ENCODE measurements at regions not wholly inside any gene's neighbourhood (a gene's known extent, or its start where the extent isn't known, plus 50 kb on each side); places are given as distances from the start of the nearest gene placed in this dataset.

DNA sequence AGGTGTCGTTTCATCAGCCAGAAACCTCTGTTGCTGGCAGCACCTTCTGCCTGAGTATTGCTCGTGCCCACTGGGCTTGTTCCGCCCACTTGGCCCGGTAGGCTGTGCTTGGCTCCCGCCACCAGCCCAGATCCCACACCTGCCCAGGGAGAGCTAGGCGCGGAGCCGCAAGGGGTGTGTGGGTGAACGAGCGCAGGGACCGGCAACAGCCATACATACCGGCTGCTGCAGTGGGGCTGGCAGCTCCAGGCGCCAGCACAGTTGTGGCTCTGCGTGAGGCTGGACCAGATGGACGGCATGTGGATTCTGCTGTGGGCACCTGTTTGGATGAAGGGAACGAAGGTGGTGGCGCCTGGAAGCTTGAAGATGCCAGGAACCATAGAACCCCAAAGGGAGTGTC lies 331.5 kb upstream of the MCTP2 start:
- 96% methylated on average over 17 of the region's 17 CpGs; no CpG with 5 or more reads in 1 of the 2 experiments for WGBS, 2 experiments (ENCODE audit: extremely low coverage in 1 of 2, insufficient coverage in 1 of 2, insufficient read length in 1 of 2, insufficient replicate concordance in 2 of 2, low coverage in 1 of 2, low lambda C conversion rate in 2 of 2, missing lambda C conversion rate in 1 of 2)
- Histone ChIP-seq H3K18ac (ENCODE audit: extremely low read depth, low read length) (no peak overlapping the region), H2BK5ac (ENCODE audit: low read depth, low read length) (no peak overlapping the region), H4K20me1 (replicated peaks in 1 of 2; ENCODE audit: control insufficient read depth in 1 of 2, insufficient read depth in 2 of 2, low read length in 2 of 2) (no peaks in the 10 kb centered on the region), H2BK12ac (ENCODE audit: low read depth, low read length) (no peak overlapping the region), H3K14ac (ENCODE audit: insufficient read length) (no peak overlapping the region), H4K8ac (ENCODE audit: extremely low read depth, insufficient read depth, low read length) (no peak overlapping the region; the same call in 1 of the 2 replicates), H3K27ac (ENCODE audit: low read depth, low read length) (no peak overlapping the region), H2BK120ac (replicated peaks; ENCODE audit: low read depth, low read length) (no peak overlapping the region), H3K36me3 (ENCODE audit: control insufficient read depth in 2 of 4, insufficient read depth in 4 of 4, low read length in 3 of 4) (no peaks in the 10 kb centered on the region), H3K79me1 (ENCODE audit: low read depth, low read length) (no peaks in the 10 kb centered on the region), H2AFZ (ENCODE audit: low read length) (no peak overlapping the region), H2BK15ac (ENCODE audit: low read length) (no peak overlapping the region; the same call in 1 of the 2 replicates), H3K4me2 (ENCODE audit: insufficient read depth in 1 of 2, low read depth in 2 of 2, low read length in 2 of 2) (no peak overlapping the region), H2AK5ac (ENCODE audit: low read depth, low read length) (no peak overlapping the region), H3K4me3 (ENCODE audit: extremely low read depth in 1 of 4, insufficient read depth in 2 of 4, low read depth in 3 of 4, low read length in 4 of 4) (no peak overlapping the region), H4K5ac (ENCODE audit: insufficient read length, low read depth, low read length) (no peak overlapping the region), H3K27me3 (replicated peaks in 1 of 4; ENCODE audit: control insufficient read depth in 3 of 4, extremely low read depth in 1 of 4, insufficient read depth in 3 of 4, low read length in 3 of 4) (no peaks in the 10 kb centered on the region), H3K23me2 (ENCODE audit: low read depth, low read length) (no peaks in the 10 kb centered on the region), H3K56ac (replicated peaks; ENCODE audit: insufficient read length, low read depth, low read length) (no peak overlapping the region), H3K79me2 (ENCODE audit: control insufficient read depth in 1 of 2, insufficient read depth in 2 of 2, low read length in 2 of 2) (no peaks in the 10 kb centered on the region), H3K23ac (ENCODE audit: insufficient read length) (no peak overlapping the region), H3K4ac (replicated peaks; ENCODE audit: insufficient read length, low read depth, low read length) (no peak overlapping the region), H2BK20ac (ENCODE audit: low read length) (no peak overlapping the region), H3K9ac (replicated peaks in 1 of 4; ENCODE audit: extremely low read depth in 1 of 4, low read depth in 3 of 4, low read length in 3 of 4) (no peak overlapping the region), H3K9me3 (ENCODE audit: insufficient read depth in 2 of 2, low read depth in 1 of 2, low read length in 1 of 2) (no peaks in the 10 kb centered on the region), H3K4me1 (replicated peaks in 1 of 4; ENCODE audit: control insufficient read depth in 3 of 4, insufficient read depth in 4 of 4, low read length in 3 of 4) (no peaks in the 10 kb centered on the region), H4K91ac (replicated peaks; ENCODE audit: insufficient read length, low read length) (no peak overlapping the region)
- ChIA-PET CTCF (ENCODE audit: partially characterized antibody) (interaction anchor here (0.8 to 1.8 kb wide), 8 partner anchors 11 to 812 kb away, joined by 3 to 5 read pairs (median 4); no protein-coding TSS in a partner anchor), POLR2A (ENCODE audit: partially characterized antibody) (no interaction called here)
- no peak for FAIRE-seq
- no peak for DNase-seq (ENCODE audit: low read depth in 1 of 2, low spot score in 2 of 2)
- TF ChIP-seq SP1 (IDR thresholded peaks at IDR 0.05; ENCODE audit: low read depth, low read length): no peak
- no peak for TF ChIP-seq RXRA (IDR thresholded peaks at IDR 0.05; ENCODE audit: insufficient read depth, low read depth, low read length)
- TF ChIP-seq SP4 (IDR thresholded peaks at IDR 0.05; ENCODE audit: low read length): no peak
- TF ChIP-seq RAD21 (IDR thresholded peaks at IDR 0.05 in 1 of 2, conservative IDR thresholded peaks at IDR 0.05 in 1 of 2; ENCODE audit: low read depth in 2 of 2, low read length in 2 of 2): no peak
- no peak for TF ChIP-seq SIN3A (conservative IDR thresholded peaks at IDR 0.05 in 1 of 2, IDR thresholded peaks at IDR 0.05 in 1 of 2; ENCODE audit: low read depth in 1 of 2, low read length in 2 of 2)
- TF ChIP-seq NANOG (IDR thresholded peaks at IDR 0.05; ENCODE audit: insufficient read depth, low read depth, low read length, poor library complexity, severe bottlenecking): no peak
- no peak for TF ChIP-seq GTF2F1 (IDR thresholded peaks at IDR 0.05; ENCODE audit: borderline replicate concordance, low read depth, low read length)

All from H1 (cell line).